LNCaP clone FGC (cell line): ENCODE measurements at regions not wholly inside any gene's neighbourhood (a gene's known extent, or its start where the extent isn't known, plus 50 kb on each side); places are given as distances from the start of the nearest gene placed in this dataset.

Experiments used
- DNase-seq: peaks from one replicate; pipeline ENCODE4 v3.0.0-alpha.2; 2011; ENCODE audit warnings: low read depth
- H3K4me3 ChIP-seq: 2 replicates; pipeline ENCODE4 v1.5.1; 2011; ENCODE audit warnings: mild to moderate bottlenecking, low read depth, low read length, control low read depth
- TF ChIP-seq, protein P1 (sequence below): IDR thresholded peaks from 2 replicates; pipeline ENCODE4 v1.5.1; 2012; ENCODE audit warnings: mild to moderate bottlenecking; ENCODE audit not compliant: control insufficient read depth, insufficient read depth; ENCODE audit errors: extremely low read depth

DNA sequence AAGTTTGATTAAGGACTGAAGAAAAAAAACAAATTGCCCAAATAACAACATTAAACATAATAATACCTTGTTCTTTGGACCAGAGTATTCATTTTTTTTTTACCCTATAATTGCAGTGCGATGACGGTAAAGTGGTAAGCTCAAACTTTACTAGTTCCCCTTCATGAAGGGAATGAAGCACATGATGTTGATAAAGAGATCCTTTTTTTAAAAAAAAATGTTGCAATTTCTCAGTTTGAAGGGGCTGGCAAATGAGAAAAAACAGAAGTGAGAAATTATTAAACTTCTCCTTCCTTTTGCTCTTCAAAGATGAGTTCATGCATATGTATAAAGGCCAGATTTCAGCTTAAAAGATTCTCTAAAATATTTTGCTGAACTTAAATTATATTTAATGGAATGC is 231.7 kb downstream of the C4orf33 start:
- no peak for DNase-seq
- H3K4me3 ChIP-seq: no peak overlapping the region
- TF ChIP-seq, protein P1, sequence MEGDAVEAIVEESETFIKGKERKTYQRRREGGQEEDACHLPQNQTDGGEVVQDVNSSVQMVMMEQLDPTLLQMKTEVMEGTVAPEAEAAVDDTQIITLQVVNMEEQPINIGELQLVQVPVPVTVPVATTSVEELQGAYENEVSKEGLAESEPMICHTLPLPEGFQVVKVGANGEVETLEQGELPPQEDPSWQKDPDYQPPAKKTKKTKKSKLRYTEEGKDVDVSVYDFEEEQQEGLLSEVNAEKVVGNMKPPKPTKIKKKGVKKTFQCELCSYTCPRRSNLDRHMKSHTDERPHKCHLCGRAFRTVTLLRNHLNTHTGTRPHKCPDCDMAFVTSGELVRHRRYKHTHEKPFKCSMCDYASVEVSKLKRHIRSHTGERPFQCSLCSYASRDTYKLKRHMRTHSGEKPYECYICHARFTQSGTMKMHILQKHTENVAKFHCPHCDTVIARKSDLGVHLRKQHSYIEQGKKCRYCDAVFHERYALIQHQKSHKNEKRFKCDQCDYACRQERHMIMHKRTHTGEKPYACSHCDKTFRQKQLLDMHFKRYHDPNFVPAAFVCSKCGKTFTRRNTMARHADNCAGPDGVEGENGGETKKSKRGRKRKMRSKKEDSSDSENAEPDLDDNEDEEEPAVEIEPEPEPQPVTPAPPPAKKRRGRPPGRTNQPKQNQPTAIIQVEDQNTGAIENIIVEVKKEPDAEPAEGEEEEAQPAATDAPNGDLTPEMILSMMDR: no peak

DNA sequence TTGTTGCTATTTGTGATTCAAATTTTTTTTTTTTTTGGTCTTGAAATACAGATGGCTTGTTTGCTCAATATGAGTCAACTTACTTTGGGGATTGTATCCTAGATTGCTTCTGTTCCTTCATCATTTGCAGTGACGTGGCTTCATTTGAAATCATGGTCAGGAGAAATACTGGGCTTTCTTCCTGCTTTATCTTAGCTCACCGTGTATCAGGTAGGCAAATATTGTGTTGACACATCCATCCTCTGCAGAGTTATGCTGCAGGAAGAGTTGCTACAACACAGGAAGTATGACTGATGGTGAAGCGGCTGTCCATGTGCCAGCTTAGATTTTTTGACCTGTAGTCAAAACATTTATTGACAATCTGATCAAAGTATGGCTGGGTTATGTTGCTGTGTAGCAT is 232.2 kb downstream of the C4orf33 start:
- no peak for DNase-seq
- TF ChIP-seq, protein P1: no peak
- no peak overlapping the region for H3K4me3 ChIP-seq

DNA sequence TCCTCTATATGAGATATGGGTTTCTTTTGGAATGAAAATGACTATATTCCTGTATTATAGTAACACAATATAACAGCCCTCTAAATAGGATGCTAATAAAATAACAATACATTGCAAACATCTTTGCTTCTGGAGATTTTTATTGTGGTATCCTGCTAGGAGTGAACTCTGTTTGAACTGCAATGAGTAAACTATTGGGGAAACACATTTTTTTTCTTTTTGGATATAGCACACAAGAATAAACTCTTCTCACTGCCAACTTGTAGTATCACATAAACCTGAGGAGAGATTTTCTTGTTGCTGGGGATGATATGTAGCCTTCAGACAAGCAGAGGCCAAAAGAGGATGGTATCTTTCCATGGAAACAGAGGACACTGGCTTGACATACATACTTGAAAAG is 238.2 kb downstream of the C4orf33 start:
- TF ChIP-seq, protein P1: no peak
- H3K4me3 ChIP-seq: no peak overlapping the region
- no peak for DNase-seq

DNA sequence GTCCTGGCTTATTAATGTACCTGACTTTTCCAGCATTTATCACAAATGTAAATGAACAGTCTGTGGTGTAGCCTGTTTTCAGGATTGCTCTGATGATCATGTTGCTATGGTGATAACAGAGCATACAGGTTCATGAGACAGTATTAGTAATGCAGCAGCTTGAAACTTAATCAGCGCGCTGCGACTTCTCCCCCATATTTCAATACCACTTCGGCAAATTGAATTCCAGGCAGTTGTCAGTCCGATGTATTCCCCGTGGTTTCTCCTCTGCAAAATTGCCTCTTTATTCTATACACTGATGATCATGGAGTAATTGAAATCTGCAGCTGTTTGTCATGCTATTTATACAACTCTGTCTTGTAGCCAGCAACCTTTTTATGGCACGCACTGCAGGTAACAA is 239.3 kb downstream of the C4orf33 start:
- H3K4me3 ChIP-seq: no peak overlapping the region
- TF ChIP-seq, protein P1: no peak
- no peak for DNase-seq

DNA sequence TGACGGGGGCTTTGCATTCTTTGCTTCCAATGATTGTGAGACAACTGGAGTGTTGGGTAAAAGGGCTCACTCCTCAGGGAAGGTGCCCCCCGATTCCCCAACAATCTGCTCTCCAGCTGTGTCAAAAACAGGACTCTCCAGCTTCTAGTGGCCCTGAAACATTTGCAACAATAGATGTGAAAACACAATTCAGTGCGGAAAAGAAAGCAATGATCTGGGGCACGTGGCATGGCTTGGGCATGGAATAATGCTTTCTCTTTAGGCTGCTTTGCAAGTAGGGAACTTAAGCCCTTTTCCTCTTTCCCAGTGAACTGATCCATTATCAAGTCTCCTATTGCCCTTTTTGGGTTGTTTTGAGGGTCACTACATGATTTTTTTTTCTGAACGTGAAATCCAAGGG is 239.9 kb downstream of the C4orf33 start:
- TF ChIP-seq, protein P1: no peak
- no peak for DNase-seq
- no peak overlapping the region for H3K4me3 ChIP-seq

DNA sequence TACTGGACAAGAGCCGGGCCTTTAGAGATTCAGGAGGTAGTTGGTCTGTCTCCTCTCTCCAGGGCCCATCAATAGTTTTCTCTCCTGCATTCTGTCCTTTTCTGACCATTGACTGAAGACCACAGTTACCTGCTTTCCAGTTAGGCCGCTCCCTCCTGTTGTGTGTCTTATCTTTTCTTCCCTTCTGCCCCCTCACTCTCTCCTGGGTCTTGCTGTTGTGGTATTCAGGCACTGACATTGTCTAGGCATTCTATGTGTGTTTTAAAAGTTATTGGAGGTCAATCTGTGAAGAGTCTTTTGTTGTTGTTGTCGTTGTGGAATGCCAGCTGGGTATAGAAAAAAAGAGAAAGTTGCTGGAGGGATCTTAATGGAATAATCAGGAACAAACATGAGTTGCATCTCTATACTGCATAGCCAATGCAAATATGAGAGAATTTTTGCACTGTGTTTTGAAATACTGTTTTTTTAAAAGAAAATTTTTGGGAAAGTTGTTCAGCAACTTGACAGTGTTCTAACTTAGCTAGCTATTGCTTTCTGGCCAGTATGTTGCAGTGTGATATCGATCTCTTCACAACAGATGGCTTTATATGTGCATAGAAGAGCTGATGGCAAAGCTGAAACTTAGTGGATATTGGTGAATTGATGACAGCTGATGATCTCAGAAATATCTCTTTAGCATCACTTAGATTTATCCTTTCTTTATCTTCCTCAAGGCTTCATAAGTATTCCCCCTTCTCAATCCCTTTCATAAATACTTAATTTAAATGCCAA is 240.7 kb downstream of the C4orf33 start:
- no peak for DNase-seq
- TF ChIP-seq, protein P1: no peak
- H3K4me3 ChIP-seq: no peak overlapping the region

DNA sequence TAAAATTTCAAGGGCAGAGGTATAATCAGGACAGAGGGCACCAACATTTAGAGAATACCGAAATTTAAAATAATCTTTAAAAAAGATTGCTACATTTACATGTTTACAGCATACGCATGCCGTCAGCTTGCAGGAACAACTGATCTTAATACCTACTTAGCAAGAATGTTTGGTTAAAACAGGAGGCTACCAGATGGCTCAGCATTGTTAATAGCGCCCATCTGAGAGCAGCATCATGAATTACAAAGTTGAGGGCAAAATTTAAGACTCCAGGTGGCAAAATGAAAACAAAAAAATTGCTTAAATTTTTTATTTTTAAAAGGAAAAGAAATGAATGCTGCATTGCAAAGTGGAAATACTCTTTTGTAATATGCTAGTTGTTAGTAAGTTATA is 241.3 kb downstream of the C4orf33 start:
- DNase-seq: no peak
- TF ChIP-seq, protein P1: no peak
- H3K4me3 ChIP-seq: no peak overlapping the region
